Duodenal mucosa (tissue), 2 donors: ENCODE measurements at regions not wholly inside any gene's neighbourhood (a gene's known extent, or its start where the extent isn't known, plus 50 kb on each side); places are given as distances from the start of the nearest gene placed in this dataset.

Source experiments
- H3K27ac ChIP-seq: one replicate; pipeline ENCODE4 v1.7.0; 2013; ENCODE audit warnings: low read depth, low read length
- H3K27me3 ChIP-seq, 2 donors: one replicate each; pipeline ENCODE4 v1.7.0; 2013; ENCODE audit warnings: low read length in 2 of 2, control low read depth in 1 of 2; ENCODE audit not compliant: insufficient read depth in 2 of 2, control insufficient read depth in 1 of 2
- H3K36me3 ChIP-seq, 2 donors: one replicate each; pipeline ENCODE4 v1.7.0; 2013; ENCODE audit warnings: low read length in 2 of 2, control low read depth in 1 of 2; ENCODE audit not compliant: insufficient read depth in 2 of 2, control insufficient read depth in 1 of 2
- H3K4me1 ChIP-seq, 2 donors: one replicate each; pipeline ENCODE4 v1.7.0; 2013; ENCODE audit warnings: low read length in 2 of 2, control low read depth in 1 of 2; ENCODE audit not compliant: insufficient read depth in 2 of 2, control insufficient read depth in 1 of 2
- H3K4me3 ChIP-seq, 2 donors: one replicate each; pipeline ENCODE4 v1.7.0; 2013; ENCODE audit warnings: low read length in 2 of 2, low read depth in 1 of 2
- H3K9ac ChIP-seq, 2 donors: one replicate each; pipeline ENCODE4 v1.7.0; 2013; ENCODE audit warnings: low read length in 2 of 2, low read depth in 1 of 2
- H3K9me3 ChIP-seq, 2 donors: one replicate each; pipeline ENCODE4 v1.7.0; 2013; ENCODE audit warnings: low read length in 2 of 2, control low read depth in 1 of 2; ENCODE audit not compliant: control insufficient read depth in 1 of 2

DNA sequence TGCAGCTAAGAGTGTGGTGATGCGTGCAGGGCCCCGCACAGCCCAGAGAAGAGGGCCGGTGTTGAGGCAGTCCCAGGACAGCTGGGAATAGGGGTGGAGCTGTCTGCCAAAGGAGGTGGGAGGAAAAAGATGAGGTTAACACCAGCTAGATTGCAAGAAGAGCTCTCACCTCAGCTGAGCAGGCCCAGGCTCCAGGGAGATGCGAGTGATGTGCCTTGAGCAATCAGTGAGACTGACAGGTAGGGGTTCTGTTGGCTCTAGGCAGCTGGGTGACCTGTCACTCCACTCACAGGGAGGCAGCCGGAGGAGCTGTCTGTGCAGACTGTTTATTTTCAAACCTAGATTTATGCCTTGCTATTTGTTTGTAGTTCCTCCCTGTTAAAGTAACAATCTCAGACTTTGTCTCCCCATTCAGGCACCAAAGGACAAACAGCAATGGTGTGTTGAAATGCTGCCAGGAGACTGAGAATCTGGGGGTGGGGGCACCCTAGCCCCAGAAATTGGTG, 205.1 kb upstream of the CXCL12 start:
- peaks cover 0 to 6% of the 10 kb centered on the region in 2 donors for H3K27me3 ChIP-seq
- no peaks in the 10 kb centered on the region for H3K4me1 ChIP-seq
- no peaks in the 10 kb centered on the region for H3K9me3 ChIP-seq
- no peak overlapping the region for H3K27ac ChIP-seq
- no peaks in the 10 kb centered on the region for H3K36me3 ChIP-seq
- H3K4me3 ChIP-seq: no peak overlapping the region
- no peak overlapping the region for H3K9ac ChIP-seq

DNA sequence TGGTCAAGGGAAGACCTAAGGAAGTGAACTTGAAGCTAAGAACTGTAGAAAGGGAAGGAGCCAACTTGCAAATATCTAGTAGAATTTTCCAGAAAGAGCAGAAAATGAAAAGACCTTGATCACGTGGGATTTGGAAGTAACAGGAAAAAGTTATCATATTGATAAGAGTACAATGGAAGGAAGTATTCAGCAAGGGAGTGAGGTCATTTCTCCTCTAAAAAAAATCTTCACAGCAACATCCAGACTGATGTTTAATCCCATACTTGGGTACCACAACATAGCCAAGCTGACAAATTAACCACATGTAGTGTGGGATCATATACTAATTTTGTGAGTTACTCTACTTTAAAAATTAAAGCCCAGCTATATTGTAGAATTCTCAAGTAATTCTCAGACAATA, 207.0 kb upstream of the CXCL12 start:
- Histone ChIP-seq H3K36me3 (no peaks in the 10 kb centered on the region), H3K27ac (no peak overlapping the region), H3K9ac (no peak overlapping the region), H3K4me3 (no peak overlapping the region), H3K9me3 (no peaks in the 10 kb centered on the region), H3K4me1 (no peaks in the 10 kb centered on the region), H3K27me3 (peaks cover 0 to 6% of the 10 kb centered on the region in 2 donors)

DNA sequence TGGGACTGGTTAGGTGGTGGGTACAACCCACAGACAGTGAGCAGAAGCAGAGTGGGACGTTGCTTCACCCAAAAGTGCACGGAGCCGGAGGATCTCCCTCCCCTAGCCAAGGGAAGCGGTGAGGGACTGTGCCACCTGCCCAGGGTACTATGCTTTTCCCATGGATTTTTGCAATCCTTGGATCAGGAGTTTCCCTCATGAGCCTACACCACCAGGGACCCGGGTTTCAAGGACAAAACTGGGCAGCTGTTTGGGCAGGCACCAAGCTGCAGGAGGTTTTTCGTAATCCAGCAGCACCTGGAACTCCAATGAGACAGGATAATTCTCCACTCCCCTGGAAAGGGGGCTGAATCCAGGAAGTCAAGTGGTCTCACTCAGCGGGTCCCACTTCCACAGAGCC, 209.1 kb upstream of the CXCL12 start:
- Histone ChIP-seq H3K9ac (no peak overlapping the region), H3K4me1 (no peaks in the 10 kb centered on the region), H3K9me3 (no peaks in the 10 kb centered on the region), H3K36me3 (no peaks in the 10 kb centered on the region), H3K4me3 (no peak overlapping the region), H3K27me3 (peaks cover 0 to 6% of the 10 kb centered on the region in 2 donors), H3K27ac (no peak overlapping the region)

DNA sequence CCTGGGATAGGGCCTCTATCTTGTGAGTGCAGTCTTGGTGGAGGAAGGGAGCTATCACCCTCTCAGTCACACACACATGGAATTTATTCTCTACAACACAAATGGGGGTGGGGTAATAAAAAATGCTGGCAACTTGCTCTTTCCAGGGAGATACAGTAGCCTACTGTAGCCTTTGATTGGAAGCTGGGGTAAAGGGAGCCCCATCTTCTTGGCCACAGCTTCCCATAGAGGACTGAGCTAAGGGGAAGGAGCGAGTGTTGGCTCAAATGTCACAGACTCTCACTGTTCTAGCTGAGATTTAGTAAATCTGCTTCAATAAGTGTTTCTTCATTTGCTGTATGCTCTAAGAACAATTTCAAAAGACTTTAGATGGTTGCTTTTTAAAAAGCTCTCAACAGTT, 222.2 kb upstream of the CXCL12 start:
- no peaks in the 10 kb centered on the region for H3K36me3 ChIP-seq
- no peaks in the 10 kb centered on the region for H3K9me3 ChIP-seq
- no peak overlapping the region for H3K27ac ChIP-seq

DNA sequence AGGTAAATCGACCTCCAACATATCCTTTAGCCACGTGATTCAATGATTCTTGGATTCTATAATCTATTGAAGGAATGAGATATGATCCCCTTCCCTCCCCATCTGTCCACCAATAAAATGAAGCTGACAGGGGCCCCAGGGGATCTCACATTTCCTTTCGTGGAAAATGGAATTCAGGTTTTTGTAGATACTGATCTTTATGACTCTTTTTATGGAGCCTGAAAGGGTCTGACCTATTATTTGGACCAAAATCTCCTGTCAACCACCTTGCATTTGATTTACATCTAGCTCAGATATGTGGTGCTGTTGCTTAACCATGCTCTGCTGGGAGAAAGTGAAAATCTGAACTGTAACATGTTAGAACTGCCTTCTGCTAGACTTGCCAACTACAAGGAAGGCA, 234.0 kb upstream of the CXCL12 start:
- Histone ChIP-seq H3K4me3 (no peak overlapping the region), H3K36me3 (no peaks in the 10 kb centered on the region), H3K9ac (no peak overlapping the region), H3K27me3 (no peaks in the 10 kb centered on the region), H3K27ac (no peak overlapping the region), H3K9me3 (no peaks in the 10 kb centered on the region), H3K4me1 (no peaks in the 10 kb centered on the region)

More for the DNA sequence above, 222.2 kb upstream of the CXCL12 start:
- H3K27me3 ChIP-seq: no peaks in the 10 kb centered on the region
- H3K9ac ChIP-seq: no peak overlapping the region
- H3K4me3 ChIP-seq: no peak overlapping the region
- H3K4me1 ChIP-seq: no peaks in the 10 kb centered on the region

DNA sequence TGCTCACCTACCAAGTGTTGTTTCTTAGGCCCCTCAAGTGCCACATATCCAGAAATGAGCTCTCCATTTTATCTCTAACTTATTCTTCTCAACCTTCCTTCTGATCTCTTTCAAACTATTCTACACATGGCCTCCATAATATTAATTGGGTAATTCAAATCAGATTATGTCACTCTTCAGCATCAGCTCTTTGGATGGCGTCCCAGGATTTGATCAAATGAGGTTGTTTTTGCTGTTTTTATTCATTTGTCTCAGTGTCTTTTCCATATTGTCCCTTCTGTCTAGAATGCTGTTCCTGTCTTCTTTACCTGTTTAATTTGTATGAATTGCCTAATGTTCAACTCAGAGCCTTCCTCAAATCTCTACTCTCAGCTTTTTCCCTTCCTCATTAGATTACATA, 234.6 kb upstream of the CXCL12 start:
- Histone ChIP-seq H3K4me3 (no peak overlapping the region), H3K9ac (no peak overlapping the region), H3K9me3 (no peaks in the 10 kb centered on the region), H3K27me3 (no peaks in the 10 kb centered on the region), H3K4me1 (no peaks in the 10 kb centered on the region), H3K27ac (no peak overlapping the region), H3K36me3 (no peaks in the 10 kb centered on the region)

DNA sequence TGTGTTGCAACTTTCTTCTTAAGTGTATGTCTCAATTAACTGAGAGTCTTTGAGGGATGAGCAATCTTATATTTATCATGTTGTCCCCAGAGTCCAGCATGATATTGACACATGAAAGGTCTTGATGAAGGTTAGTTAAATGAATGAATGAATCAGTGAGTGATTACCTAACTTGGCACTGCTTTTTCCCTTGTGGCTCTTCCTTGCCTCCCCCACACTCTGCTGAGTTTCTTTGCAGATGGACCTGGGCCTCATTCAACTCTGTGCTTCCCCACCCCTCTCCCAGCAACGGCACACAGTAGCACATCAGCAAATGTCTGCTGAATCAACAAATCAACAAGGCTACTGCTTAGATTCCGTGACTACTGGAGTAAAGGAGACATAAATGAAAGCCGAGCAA, 235.1 kb upstream of the CXCL12 start:
- Histone ChIP-seq H3K27me3 (no peaks in the 10 kb centered on the region), H3K27ac (no peak overlapping the region), H3K4me1 (no peaks in the 10 kb centered on the region), H3K9ac (no peak overlapping the region), H3K36me3 (no peaks in the 10 kb centered on the region), H3K4me3 (no peak overlapping the region), H3K9me3 (no peaks in the 10 kb centered on the region)

DNA sequence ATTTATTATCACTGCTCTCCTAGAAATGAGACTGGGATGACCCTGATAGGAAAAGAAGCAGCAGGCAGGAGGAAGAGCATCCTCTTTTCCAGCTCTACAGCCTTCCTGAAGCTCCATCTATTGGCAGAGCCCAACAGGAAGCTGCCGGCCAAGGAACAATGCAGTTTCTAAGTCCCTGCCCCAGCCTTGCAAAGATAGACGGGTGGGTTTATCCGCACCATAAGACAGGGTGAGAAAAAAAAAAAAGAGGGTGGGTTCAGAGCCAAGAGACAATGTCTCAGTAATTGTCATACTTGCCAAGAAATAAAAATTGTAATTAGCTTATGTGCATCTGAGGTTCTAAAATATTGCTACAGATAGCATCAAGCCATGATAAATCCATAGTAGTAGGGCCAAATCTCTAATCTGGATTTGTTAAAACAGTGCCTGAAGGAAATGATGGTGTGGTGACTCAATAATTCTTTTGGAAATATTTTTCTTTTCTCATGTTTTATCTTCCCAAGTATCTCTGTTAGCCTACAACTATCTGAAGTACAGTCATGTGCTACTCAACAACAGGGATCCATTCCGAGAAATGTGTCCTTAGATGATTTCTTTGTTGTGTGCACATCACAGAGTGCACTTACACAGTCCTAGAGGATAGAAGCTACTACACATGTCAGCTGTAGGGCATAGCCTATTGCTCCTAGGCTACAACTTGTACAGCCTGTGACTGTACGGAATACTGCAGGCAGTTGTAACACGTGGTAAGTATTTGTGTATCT, 242.9 kb upstream of the CXCL12 start:
- Histone ChIP-seq H3K36me3 (no peaks in the 10 kb centered on the region), H3K4me3 (no peak overlapping the region), H3K9ac (no peak overlapping the region), H3K9me3 (no peaks in the 10 kb centered on the region), H3K27ac (no peak overlapping the region), H3K27me3 (no peaks in the 10 kb centered on the region), H3K4me1 (no peaks in the 10 kb centered on the region)

DNA sequence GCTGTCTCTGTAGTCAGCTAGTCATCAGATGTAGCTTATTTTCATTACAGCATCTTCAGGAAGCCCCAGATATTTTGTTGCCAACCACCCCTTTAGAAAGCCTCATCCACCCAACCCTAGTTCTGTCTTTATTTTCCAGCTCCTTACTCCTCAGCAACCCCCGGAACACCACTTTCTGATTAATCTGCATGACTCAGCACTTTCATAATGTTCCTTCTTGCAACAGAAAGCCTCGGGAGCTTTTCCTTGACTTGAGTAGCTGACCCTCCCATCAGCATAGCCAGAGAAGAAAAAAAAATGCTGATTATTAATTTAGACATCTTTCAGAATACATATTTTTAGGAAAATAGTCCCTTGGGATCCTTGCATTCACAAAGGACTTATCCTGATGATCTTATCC, 244.0 kb upstream of the CXCL12 start:
- Histone ChIP-seq H3K9ac (no peak overlapping the region), H3K9me3 (no peaks in the 10 kb centered on the region), H3K4me1 (no peaks in the 10 kb centered on the region), H3K36me3 (no peaks in the 10 kb centered on the region), H3K4me3 (no peak overlapping the region), H3K27me3 (no peaks in the 10 kb centered on the region), H3K27ac (no peak overlapping the region)

DNA sequence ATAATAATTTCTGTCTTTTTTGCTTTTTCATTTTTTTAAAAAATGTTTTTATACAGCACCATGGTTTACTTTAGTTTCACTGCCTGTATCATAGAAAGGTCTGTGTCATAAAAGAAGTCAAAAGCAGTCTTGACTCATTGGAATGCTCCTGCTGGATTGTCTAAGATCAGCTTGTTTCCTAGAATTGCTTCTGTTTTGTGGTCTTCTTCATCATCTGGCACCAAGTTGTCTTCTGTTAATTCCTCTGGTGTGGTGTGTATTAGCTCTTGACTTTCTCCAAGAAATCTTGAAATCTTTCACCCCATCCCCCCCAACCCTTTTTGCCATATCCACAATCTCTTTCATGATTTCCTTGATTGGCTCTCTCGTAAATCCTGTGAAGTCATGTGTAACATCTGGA, 250.3 kb upstream of the CXCL12 start:
- H3K27ac ChIP-seq: no peak overlapping the region
- no peaks in the 10 kb centered on the region for H3K27me3 ChIP-seq
- H3K9ac ChIP-seq: no peak overlapping the region
- H3K36me3 ChIP-seq: no peaks in the 10 kb centered on the region
- no peaks in the 10 kb centered on the region for H3K9me3 ChIP-seq
- no peak overlapping the region for H3K4me3 ChIP-seq
- no peaks in the 10 kb centered on the region for H3K4me1 ChIP-seq
